Esophagus mucosa (tissue), 1 donor: ENCODE measurements at regions not wholly inside any gene's neighbourhood (a gene's known extent, or its start where the extent isn't known, plus 50 kb on each side); places are given as distances from the start of the nearest gene placed in this dataset.
"Not testable (repeated sequence)": the region's sequence is repeated elsewhere in the genome, so short reads cannot be mapped to it uniquely, and the experiment has no call there.

Experiments used
- ATAC-seq: fragments of 200-7000 bp; cut with Tn5 transposase; one replicate; pipeline ENCODE4 v1.9.1; 2020
- donor health status: DM: yes; HTN: yes; CAD: no.

GRCh38 chrX:23458957-23459356 lies 124.3 kb downstream of the PTCHD1 start:
- ATAC-seq: not testable (repeated sequence)

DNA sequence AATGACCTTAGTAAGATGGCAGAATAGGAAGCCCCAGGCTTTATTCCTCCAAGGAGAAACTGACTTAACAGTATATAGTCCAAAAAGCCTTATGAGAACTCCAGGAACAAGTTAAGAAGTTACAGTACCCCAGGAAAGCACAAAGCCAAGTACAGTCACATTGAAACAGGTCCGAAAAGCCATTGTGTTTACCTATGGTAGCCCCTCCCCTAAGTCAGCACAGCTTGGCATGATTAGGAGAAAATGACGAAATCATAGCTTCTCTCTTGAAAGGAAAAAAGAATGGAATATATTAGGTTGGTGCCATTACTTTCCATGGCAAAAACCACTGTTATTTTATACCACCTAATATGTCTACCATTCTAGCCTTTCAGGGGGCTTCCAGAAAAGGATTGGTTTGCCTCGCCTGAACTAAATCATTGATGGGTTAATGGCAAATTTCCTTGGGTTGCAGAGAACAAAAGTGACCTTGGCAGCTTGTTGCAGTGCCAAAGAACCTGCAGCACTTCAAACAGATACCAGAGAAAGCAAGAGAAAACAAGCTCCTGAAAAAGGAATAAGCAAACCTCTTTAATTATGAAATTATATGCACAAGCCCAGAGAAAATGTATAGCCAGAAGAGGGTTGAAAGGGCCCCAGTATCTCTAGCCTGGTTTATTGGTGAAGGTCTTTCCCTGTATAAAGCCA lies 130.6 kb downstream of the PTCHD1 start:
- no peak for ATAC-seq

- no peak for ATAC-seq
Observed at GRCh38 chrX:23465985-23466384, 131.3 kb downstream of the PTCHD1 start.

GRCh38 chrX:23478056-23478455 lies 143.4 kb downstream of the PTCHD1 start:
- ATAC-seq: no peak

DNA sequence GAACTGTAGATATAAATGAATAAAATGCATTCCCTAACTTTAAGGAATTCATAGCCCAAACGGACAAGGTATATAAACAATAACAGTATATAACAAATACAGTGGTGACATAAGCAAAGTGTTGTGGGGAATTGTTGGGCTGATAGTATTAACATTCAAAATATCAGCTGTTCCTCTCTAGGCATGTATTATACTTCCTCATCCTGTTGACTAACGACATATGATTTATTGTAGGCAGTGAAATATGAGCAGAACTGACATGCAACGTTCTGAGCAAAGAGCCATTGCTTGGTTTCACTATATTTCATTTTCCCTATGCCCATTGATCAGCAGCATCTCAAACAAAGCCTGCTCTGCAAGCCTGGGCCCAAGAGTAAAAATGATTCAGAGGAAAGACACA lies 143.9 kb downstream of the PTCHD1 start:
- no peak for ATAC-seq

GRCh38 chrX:23482561-23482960 lies 147.9 kb downstream of the PTCHD1 start:
- ATAC-seq: no peak

GRCh38 chrX:23483396-23483795 lies 148.7 kb downstream of the PTCHD1 start:
- no peak for ATAC-seq

DNA sequence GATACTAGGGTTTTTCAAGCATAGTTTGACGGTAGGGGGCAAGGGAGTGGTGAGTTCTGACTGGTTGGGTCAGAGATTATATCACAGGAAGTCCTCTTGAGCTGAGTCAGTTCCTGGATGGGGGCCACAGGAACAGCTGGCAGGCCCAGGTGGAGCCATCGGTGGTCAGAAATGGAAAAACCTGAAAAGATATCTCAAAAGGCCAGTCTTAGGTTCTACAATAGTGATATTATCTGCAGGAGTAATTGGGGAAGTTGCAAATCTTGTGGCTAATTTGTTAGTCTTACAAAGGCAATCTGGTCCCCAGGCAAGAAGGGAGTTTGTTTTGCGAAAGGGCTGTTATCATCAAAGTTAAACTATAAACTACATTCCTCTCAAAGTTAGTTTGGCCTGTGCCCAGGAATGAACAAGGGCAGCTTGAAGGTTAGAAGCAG lies 159.3 kb downstream of the PTCHD1 start:
- no peak for ATAC-seq

GRCh38 chrX:23494741-23495140 lies 160.1 kb downstream of the PTCHD1 start:
- no peak for ATAC-seq

DNA sequence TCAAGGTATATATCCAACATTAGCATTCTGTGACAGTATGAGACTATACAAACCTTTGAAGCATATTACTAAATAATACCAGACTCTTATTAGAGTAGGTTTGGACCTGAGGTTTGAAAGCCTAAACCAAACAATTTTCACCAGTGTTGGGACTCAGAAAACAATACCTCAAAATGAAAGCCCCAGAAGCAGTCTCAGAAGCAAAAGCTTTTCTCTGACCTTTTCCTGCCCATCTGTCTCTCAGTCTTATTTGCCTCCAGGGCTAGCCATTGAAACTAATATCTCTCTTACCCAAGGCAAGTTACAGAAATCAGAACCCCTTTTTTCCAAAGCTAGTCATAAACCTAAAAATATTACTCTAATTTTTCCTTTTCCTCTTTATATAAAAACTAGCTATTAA lies 163.3 kb downstream of the PTCHD1 start:
- ATAC-seq: no peak

GRCh38 chrX:23501974-23502373 lies 165.3 kb upstream of the PRDX4 start:
- ATAC-seq: no peak

- ATAC-seq: peak; percentile 89
Observed at GRCh38 chrX:23503835-23504539, 163.3 kb upstream of the PRDX4 start.

DNA sequence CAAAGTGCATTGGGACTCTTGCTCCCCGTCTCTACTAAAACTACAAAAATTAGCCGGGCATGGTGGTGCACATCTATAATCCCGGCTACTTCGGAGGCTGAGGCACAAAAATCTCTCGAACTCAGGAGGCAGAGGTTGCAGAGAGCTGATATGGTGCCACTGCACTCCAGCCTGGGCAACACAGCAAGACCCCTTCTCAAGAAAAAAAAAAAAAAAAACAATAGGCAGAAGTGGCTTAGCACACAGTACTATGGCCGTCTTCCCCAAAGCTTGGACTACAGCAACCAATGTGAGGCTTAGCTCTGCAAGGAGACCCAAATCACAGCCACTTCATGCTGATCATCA lies 162.8 kb upstream of the PRDX4 start:
- ATAC-seq: no peak

GRCh38 chrX:23504895-23505294 lies 162.4 kb upstream of the PRDX4 start:
- no peak for ATAC-seq

- no peak for ATAC-seq
Observed at GRCh38 chrX:23505531-23506303, 161.6 kb upstream of the PRDX4 start.

DNA sequence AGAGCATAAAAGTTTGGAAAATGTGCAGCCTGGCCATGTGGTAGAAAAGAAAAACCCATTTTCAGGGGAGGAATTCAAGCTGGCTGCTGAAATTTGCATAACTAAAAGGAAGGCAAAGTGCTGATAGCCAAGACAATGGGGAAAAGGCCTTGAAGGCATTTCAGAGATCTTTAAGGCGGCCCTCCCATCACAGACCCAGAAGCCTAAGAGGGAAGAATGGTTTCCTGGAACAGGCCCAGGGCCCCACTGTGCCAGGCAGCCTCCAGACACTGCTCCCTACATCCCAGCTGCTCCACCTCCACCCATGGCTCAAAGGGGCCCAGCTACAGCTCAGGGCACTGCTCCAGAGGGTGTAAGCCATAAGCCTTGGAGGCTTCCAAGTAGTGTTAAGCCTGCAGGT lies 158.0 kb upstream of the PRDX4 start:
- no peak for ATAC-seq

- ATAC-seq: no peak
Observed at GRCh38 chrX:23511793-23512192, 155.5 kb upstream of the PRDX4 start.

DNA sequence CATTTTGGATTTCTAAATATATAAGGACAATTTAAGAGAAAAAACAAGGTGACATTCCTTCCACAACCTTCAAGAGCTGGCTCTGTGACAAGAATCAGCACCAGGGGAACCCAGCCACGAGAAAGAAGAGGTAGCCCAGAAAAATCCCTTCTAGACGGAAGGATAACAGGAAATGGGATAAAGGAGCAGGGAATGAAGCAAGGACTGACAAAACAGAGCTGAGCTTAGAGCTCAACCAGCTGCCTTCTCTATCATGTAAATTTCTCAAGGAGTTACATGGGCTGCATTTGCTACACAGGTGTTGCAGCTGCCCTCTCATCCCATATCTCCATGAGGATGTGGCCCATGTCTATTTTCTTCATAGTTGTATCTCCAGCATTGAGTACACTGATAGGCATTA lies 154.2 kb upstream of the PRDX4 start:
- no peak for ATAC-seq

DNA sequence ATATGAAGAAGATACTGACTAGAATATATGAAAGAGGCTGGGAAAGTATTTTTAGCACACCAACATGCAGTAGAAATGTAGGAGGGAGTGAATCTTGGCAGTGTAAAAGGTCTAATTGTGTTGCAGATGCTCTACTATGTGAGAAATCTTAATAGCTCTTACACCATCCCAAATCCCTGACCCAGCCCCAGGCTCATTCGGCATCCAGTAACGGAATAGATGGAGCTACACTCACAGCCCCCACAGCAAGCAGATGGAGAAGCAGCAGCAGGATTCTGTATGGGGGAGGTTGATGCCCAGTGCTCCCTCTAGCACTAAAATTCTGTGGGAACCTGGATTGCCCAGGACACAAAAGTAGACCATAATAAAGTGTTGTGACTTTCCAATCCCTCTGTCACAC lies 153.2 kb upstream of the PRDX4 start:
- ATAC-seq: no peak

DNA sequence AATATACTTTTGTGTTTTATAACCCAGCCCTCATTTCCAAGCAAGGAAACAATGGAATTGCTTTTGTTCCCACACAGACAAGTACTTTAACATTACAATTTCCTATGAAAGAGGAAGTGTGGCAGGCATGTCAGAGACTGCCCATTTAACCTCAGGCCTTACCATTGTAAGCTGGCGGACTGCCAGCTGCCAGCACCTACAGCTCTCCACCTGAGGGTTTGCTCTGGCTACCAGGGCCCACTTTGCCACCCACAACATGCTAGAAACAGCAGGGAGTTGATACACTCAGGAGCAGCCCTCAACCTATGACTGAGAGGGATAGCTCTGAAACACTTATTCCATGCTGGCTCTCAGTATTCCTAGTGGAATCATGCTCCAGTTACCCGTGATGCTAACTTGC lies 152.3 kb upstream of the PRDX4 start:
- ATAC-seq: peak; percentile 22

GRCh38 chrX:23523026-23523657 lies 144.2 kb upstream of the PRDX4 start:
- not testable (repeated sequence) for ATAC-seq

DNA sequence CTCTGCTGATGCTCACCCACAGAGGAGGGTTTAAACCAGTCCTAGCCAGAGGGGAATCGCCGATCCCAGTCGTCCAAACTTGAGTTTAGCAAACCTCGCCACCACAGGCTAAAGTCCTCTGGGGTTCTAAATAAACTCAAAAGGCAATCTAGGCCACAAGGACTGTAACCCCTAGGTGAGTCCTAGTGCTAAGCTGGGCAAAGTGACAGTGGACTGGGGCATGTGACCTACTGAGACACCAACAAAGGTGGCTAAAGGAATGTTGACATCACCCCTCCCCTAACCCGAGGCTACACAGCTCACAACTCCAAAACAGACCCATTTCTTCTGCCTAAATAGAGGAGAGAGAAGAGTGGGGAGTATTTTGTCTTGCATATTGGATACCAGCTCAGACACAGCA lies 142.8 kb upstream of the PRDX4 start:
- no peak for ATAC-seq

- peak; percentile 44 for ATAC-seq
Observed at GRCh38 chrX:23525531-23525930, 141.8 kb upstream of the PRDX4 start.
